AG10803 (cell line): ENCODE measurements at regions not wholly inside any gene's neighbourhood (a gene's known extent, or its start where the extent isn't known, plus 50 kb on each side); places are given as distances from the start of the nearest gene placed in this dataset.
"Not testable (repeated sequence)": the region's sequence is repeated elsewhere in the genome, so short reads cannot be mapped to it uniquely, and the experiment has no call there.

ENCODE experiments used
- DNase-seq: peaks from one replicate; pipeline ENCODE4 v3.0.0; 2010; ENCODE audit warnings: low read depth
- H3K4me3 ChIP-seq: 2 replicates; pipeline ENCODE4 v1.5.1; 2011; ENCODE audit warnings: mild to moderate bottlenecking, low read length, control low read depth
- TF ChIP-seq, protein P1 (sequence below): conservative IDR thresholded peaks from 2 replicates; pipeline ENCODE4 v1.5.1; 2011; ENCODE audit warnings: mild to moderate bottlenecking, low read length, control low read depth, inconsistent platforms

DNA sequence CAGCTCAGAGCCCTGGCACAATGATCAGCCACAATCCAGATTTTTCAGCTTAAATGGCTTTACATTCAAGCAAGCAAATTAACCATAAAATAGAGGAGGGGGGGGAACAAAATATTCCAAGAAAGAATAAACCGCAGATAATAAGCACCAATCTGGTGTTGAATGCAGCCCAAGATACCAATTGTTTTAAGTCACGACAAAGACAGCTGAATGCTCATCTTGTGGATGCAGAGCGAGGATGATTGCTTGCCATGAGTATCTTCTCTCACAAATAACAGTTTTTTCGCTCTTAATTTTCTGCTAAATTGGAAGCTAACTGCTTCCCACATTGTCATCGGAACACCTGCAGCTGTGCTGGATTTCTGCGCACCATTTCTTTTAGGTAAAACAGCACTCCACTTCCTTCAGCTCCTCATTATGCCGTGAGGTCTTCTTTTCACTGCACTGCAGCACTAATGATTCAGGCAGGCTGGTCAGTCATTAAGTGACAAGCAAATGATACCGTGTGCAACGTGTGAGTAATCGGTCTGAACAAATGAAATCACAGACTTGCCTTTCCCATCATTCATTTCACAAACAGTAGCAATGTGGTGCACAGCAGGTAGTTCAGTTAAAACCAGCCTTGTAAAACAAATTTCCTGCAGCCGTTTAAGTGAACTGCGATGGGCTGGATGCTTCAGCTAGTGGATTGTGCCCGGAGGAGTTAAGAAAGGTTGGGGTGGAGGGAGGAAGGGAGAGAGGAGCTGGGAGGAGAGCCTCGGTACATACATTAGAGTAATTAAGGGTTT is 106.4 kb upstream of the CDCA7L start:
- H3K4me3 ChIP-seq, result no peak overlapping the region
- no peak for DNase-seq
- TF ChIP-seq, protein P1, sequence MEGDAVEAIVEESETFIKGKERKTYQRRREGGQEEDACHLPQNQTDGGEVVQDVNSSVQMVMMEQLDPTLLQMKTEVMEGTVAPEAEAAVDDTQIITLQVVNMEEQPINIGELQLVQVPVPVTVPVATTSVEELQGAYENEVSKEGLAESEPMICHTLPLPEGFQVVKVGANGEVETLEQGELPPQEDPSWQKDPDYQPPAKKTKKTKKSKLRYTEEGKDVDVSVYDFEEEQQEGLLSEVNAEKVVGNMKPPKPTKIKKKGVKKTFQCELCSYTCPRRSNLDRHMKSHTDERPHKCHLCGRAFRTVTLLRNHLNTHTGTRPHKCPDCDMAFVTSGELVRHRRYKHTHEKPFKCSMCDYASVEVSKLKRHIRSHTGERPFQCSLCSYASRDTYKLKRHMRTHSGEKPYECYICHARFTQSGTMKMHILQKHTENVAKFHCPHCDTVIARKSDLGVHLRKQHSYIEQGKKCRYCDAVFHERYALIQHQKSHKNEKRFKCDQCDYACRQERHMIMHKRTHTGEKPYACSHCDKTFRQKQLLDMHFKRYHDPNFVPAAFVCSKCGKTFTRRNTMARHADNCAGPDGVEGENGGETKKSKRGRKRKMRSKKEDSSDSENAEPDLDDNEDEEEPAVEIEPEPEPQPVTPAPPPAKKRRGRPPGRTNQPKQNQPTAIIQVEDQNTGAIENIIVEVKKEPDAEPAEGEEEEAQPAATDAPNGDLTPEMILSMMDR, result no peak

DNA sequence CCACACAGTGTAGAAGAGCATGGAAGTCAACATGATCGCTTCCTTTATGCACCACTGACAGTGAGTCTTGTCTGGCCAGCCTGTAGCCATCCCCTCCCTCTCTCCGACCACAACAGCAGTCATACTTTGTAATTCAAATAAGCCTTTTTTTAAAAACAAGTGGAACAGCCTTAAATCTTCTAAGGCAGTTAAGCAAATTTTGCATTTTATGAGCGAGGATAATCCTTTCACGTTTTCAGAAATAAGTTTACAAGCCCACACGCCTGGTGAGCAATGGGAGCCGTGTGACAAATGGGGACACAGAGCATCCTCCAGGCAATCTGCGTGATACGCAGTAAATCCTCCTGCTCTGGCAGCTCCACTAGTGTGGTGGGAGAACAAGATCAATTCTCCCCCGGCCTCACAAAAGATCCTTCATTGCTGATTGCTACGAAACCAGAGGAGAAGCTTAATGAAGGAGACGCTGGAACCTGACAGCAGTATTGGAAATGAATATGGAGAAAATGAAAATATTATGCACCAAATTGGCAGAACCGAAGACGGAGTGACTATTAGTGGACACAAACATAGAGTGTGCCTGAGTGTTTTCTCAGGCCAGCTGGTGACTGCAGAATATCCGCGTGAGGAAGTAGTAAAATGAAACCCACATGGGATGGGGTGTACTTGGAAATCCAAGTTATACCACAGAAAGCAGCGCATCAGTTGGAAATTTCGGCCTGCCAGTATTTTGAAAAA is 104.2 kb upstream of the CDCA7L start:
- H3K4me3 ChIP-seq, result no peak overlapping the region
- DNase-seq, result no peak
- TF ChIP-seq, protein P1, result no peak

DNA sequence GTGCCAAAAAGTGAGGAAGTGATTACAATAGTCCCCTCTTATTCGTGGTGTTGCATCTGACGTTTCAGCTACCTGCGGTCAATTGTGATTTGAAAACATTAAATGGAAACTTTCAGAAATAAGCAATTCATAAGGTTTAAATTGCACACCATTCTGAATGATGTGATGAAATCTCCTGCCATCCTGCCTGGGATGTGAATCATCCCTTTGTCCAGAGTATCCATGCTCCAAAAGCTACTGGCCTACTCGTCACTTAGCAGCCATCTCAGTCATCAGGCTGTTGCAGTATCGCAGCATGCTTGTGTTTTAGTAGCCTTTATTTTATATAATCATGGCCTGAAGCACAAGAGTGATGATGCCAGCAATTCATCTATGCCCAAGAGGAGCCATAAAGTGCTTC is 97.7 kb upstream of the CDCA7L start:
- TF ChIP-seq, protein P1, result no peak
- no peak for DNase-seq
- no peak overlapping the region for H3K4me3 ChIP-seq

DNA sequence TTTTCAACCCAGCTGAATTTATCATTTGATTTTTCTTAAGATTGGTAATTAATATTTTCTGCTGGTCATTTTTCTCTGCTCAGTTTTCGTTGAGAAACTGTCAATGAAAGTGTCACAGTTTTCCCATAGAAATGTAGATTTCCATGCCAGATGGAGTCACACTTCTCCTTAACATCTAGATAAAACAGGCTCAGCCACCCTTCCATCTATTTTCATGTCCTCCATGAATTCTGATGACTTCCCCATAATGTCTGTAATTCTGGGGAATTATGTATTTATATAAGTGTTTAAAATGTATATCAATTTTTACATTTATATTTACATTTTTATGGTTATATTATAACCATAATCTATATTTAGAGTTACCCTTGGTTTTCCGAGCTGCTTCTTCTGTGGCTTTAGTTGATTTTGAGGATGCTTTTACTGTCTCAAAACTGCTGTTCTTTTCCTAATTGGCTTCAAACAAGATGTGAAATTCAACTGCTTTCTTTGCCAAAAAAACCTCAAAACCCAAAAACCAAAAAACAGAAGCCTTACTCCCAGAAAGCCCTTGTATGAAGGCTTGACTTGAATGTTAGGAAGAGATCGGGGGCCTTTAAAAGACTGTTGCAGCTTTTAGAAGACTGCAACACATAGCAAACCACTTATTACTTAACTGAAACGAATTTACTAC is 95.4 kb upstream of the CDCA7L start:
- TF ChIP-seq, protein P1, result no peak
- no peak overlapping the region for H3K4me3 ChIP-seq
- no peak for DNase-seq

DNA sequence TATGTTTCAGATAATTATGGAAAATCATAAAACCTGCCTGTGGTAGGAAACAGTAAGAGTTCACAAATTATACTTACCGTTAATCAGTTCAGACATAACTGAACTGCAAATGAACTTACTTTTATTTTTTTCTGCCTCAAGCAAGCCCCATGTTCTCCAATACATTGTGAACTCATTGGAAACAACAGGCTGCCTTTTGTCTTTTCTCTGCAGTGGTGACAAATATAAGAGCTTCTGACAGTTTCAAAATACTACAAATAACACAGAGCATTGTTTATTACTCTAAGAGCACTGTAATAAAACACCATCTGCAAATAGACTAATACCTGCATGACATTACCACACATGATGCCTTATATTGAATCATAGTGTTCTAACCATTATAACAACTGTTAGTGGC is 94.0 kb upstream of the CDCA7L start:
- TF ChIP-seq, protein P1, result no peak
- H3K4me3 ChIP-seq, result no peak overlapping the region
- no peak for DNase-seq

DNA sequence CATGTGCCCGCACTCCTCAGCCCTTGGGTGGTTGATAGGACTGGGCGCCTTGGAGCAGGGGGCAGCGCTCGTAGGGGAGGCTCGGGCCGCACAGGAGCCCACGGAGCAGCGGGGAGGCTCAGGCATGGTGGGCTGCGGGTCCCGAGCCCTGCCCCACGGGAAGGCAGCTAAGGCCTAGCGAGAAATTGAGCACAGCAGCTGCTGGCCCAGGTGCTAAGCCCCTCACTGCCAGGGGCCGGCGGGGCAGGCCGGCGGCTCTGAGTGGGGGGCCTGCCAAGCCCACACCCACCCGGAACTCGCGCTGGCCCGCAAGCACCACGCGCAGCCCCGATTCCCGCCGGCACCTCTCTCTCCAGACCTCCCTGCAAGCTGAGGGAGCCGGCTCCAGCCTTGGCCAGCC is 86.7 kb upstream of the CDCA7L start:
- not testable (repeated sequence) for DNase-seq, H3K4me3 ChIP-seq

DNA sequence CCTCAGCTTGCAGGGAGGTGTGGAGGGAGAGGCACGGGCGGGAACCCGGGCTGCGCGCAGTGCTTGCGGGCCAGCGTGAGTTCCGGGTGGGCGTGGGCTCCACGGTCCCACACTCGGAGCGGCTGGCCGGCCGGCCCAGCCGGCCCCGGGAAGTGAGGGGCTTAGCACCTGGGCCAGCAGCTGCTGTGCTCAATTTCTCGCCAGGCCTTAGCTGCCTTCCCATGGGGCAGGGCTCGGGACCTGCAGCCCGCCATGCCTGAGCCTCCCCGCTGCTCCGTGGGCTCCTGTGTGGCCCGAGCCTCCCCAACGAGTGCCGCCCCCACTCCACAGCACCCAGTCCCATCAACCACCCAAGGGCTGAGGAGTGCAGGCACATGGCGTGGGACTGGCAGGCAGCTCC is 83.0 kb upstream of the CDCA7L start:
- not testable (repeated sequence) for H3K4me3 ChIP-seq, DNase-seq

DNA sequence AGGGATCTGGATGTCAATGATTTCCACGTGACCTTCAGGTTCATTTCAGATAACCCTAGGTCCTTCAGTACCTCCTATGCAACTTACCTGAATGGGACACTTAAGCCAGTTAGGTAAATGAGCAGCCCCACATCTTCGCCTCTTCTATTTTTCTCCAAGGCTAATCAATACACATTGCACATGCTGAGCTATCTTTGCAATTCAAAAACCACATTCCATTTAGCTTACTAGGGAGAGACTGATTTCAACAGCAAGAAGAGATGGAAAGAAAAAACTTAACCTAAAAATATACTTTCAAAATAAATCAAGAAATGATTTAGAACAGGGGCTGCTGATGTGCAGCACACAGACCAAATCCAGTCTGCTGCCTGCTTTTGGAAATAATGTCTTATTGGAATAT is 81.8 kb upstream of the CDCA7L start:
- H3K4me3 ChIP-seq, result no peak overlapping the region
- TF ChIP-seq, protein P1, result no peak
- no peak for DNase-seq
